ENCODE measurements at regions not wholly inside any gene's neighbourhood (a gene's known extent, or its start where the extent isn't known, plus 50 kb on each side); places are given as distances from the start of the nearest gene placed in this dataset.

DNA sequence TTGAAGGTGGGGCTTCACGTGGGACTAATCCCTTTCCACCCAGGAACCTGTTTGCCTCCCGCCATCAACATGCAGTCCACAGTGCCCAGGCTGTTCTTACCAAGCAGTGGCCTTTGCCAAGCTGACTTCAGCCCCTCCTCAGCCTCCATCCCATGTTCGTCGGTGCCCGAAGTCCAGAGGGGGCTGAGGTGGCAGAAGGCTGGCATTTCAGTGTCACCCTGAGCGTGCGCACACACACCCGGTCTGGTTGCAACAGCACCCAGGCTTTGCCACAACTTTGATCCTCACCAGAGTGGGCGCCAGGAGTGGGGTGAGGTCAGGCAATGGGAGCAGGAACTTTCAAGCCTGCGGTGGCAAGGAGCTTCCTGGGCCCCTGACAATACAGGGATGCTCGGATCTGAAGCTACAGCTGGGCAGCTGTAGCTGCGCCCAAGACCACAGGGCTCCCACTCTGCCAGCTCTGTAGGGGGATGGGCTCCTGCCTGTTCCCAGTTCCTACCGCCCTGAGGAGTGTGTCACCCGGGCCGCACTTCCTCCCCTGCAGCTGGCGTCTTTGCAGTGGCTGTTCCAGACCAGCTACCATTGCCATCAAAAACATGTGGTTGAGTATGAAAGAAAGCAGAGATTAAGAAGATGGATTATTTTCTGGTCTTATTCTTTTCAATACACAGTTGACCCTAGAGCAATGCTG lies 428.0 kb downstream of the EPHA5 start:
- TF ChIP-seq, protein P1, sequence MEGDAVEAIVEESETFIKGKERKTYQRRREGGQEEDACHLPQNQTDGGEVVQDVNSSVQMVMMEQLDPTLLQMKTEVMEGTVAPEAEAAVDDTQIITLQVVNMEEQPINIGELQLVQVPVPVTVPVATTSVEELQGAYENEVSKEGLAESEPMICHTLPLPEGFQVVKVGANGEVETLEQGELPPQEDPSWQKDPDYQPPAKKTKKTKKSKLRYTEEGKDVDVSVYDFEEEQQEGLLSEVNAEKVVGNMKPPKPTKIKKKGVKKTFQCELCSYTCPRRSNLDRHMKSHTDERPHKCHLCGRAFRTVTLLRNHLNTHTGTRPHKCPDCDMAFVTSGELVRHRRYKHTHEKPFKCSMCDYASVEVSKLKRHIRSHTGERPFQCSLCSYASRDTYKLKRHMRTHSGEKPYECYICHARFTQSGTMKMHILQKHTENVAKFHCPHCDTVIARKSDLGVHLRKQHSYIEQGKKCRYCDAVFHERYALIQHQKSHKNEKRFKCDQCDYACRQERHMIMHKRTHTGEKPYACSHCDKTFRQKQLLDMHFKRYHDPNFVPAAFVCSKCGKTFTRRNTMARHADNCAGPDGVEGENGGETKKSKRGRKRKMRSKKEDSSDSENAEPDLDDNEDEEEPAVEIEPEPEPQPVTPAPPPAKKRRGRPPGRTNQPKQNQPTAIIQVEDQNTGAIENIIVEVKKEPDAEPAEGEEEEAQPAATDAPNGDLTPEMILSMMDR (IDR thresholded peaks at IDR 0.05; ENCODE audit: control extremely low read depth, extremely low read depth) = no peak
- no peaks in the 10 kb centered on the region for H3K4me1 ChIP-seq (ENCODE audit: control insufficient read depth in 5 of 5, insufficient read depth in 5 of 5, low read length in 5 of 5)
- H3K27me3 ChIP-seq (ENCODE audit: control insufficient read depth in 3 of 3, insufficient read depth in 3 of 3, low read length in 2 of 3) = no peaks in the 10 kb centered on the region
- H3K9me3 ChIP-seq (ENCODE audit: control insufficient read depth in 4 of 4, insufficient read depth in 3 of 4, low read length in 3 of 4) = no peaks in the 10 kb centered on the region
- no peak overlapping the region for H3K27ac ChIP-seq (ENCODE audit: low read depth in 1 of 2, low read length in 1 of 2)
- no peak overlapping the region for H3K9ac ChIP-seq (ENCODE audit: insufficient read depth in 1 of 2, low read length in 2 of 2)
- WGBS, 2 donors = 89 to 91% methylated on average over 16 of the region's 16 CpGs
- no peak for DNase-seq
- ATAC-seq (ENCODE audit: insufficient read depth, low FRiP score) = no peak
- H3K36me3 ChIP-seq (ENCODE audit: control insufficient read depth in 4 of 4, insufficient read depth in 4 of 4, low read length in 4 of 4) = no peaks in the 10 kb centered on the region
- no peak overlapping the region for H3K4me3 ChIP-seq

DNA sequence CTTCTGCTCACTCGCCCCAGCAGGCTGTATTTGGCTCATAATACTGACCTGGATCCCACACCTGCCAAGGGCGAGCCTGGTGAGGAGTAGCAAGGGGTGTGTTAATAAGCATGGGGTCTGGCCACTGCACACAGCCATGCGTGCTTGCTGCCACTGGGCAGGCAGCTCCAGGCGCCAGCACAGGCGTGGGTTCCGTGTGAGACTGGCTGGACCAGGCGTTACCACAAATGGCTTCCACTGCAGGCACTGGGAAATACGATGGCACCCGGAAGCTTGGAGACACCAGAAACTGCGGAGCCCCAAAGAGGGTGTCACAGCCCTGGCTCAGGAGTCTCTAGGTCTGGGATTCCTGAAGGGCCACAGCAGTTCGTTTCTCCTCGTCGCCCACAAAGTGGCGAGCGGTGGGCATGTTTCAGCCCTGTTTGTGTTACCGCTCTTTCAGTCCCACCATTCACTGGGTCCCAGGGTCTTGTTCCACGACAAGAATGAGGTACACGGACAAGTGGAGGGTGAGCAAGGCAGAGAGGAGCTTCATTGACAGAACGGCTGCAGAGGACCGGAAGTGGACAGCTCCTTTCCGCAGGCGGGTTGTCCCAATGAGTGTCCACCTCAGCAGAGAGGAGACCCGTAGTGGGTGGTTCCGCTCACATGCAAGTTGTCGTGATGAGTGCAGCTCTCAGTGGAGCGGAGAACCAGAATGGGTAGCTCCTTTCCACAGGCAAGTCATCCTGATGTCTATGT lies 428.9 kb downstream of the EPHA5 start:
- Histone ChIP-seq H3K27ac (ENCODE audit: low read depth in 1 of 2, low read length in 1 of 2) (no peak overlapping the region), H3K9ac (ENCODE audit: insufficient read depth in 1 of 2, low read length in 2 of 2) (no peak overlapping the region), H3K36me3 (ENCODE audit: control insufficient read depth in 4 of 4, insufficient read depth in 4 of 4, low read length in 4 of 4) (no peaks in the 10 kb centered on the region), H3K9me3 (ENCODE audit: control insufficient read depth in 4 of 4, insufficient read depth in 3 of 4, low read length in 3 of 4) (no peaks in the 10 kb centered on the region), H3K4me3 (no peak overlapping the region), H3K4me1 (ENCODE audit: control insufficient read depth in 5 of 5, insufficient read depth in 5 of 5, low read length in 5 of 5) (no peaks in the 10 kb centered on the region), H3K27me3 (ENCODE audit: control insufficient read depth in 3 of 3, insufficient read depth in 3 of 3, low read length in 2 of 3) (no peaks in the 10 kb centered on the region)
- DNase-seq = no peak
- WGBS, 2 donors = 94 to 95% methylated on average over 26 of the region's 26 CpGs
- no peak for ATAC-seq (ENCODE audit: insufficient read depth, low FRiP score)
- TF ChIP-seq, protein P1 (IDR thresholded peaks at IDR 0.05; ENCODE audit: control extremely low read depth, extremely low read depth) = no peak

DNA sequence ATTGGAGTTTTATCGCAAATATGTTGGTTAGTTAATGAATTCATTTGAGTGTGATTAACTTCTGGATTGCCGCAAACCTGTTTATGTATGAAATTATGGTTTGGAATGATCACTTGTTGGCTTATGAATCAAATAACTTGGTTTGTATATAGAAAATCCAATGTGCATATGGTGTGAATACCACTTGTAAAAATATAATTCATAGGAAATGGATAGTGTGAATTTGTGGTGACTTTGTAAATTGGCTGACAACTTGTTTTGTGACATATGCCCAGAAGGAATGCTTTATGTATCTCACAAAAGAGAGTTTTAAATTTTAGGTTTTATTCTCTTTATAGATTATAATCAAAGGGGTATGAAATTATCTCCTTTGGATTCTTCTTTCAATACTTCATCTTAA lies 436.2 kb downstream of the EPHA5 start:
- H3K27ac ChIP-seq (ENCODE audit: low read depth in 1 of 2, low read length in 1 of 2) = no peak overlapping the region
- TF ChIP-seq, protein P1 (IDR thresholded peaks at IDR 0.05; ENCODE audit: control extremely low read depth, extremely low read depth) = no peak

More for the DNA sequence above, 436.2 kb downstream of the EPHA5 start:
- no peaks in the 10 kb centered on the region for H3K9me3 ChIP-seq (ENCODE audit: control insufficient read depth in 4 of 4, insufficient read depth in 3 of 4, low read length in 3 of 4)
- ATAC-seq (ENCODE audit: insufficient read depth, low FRiP score) = no peak
- H3K4me1 ChIP-seq (ENCODE audit: control insufficient read depth in 5 of 5, insufficient read depth in 5 of 5, low read length in 5 of 5) = no peaks in the 10 kb centered on the region
- H3K4me3 ChIP-seq = no peak overlapping the region
- WGBS, 2 donors = 91 to 96% methylated on average over 2 of the region's 2 CpGs
- DNase-seq = no peak
- H3K36me3 ChIP-seq (ENCODE audit: control insufficient read depth in 4 of 4, insufficient read depth in 4 of 4, low read length in 4 of 4) = no peaks in the 10 kb centered on the region
- H3K27me3 ChIP-seq (ENCODE audit: control insufficient read depth in 3 of 3, insufficient read depth in 3 of 3, low read length in 2 of 3) = no peaks in the 10 kb centered on the region
- H3K9ac ChIP-seq (ENCODE audit: insufficient read depth in 1 of 2, low read length in 2 of 2) = no peak overlapping the region
